NB4 (cell line): ENCODE measurements at regions not wholly inside any gene's neighbourhood (a gene's known extent, or its start where the extent isn't known, plus 50 kb on each side); places are given as distances from the start of the nearest gene placed in this dataset.

ENCODE experiments used
- MYC ChIP-seq: IDR thresholded peaks from 2 replicates; pipeline ENCODE4 v1.6.1; 2011; ENCODE audit warnings: low read depth, low read length
- POLR2A ChIP-seq: IDR thresholded peaks from 2 replicates; pipeline ENCODE4 v1.6.1; 2011; ENCODE audit warnings: mild to moderate bottlenecking; ENCODE audit not compliant: insufficient read length; ENCODE audit errors: extremely low read depth
- TF ChIP-seq, protein P1 (sequence below): IDR thresholded peaks from one replicate; pipeline ENCODE4 v1.5.1; 2012; ENCODE audit warnings: low read depth, low read length
- TF ChIP-seq, protein P2 (sequence below): IDR thresholded peaks from 2 replicates; pipeline ENCODE4 v1.6.1; 2011; ENCODE audit warnings: low read depth, low read length

DNA sequence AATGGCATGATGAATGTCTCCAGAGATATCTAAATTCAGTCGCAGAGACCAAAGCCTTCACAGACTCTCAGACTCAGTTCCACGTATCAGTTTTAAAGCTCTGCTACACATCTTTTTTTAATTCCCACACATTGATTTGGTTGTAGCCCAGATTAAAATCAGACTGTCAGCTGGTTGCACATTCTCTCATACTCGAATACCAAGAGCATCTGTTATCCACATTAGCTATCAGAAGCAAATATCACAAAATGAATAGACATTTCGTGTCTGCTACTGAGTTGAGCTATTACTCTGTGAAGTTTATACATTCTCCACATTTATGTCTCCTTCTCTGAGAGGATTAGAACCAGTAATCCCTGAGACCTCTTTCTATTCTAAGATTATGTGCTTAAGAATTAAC lies 229.2 kb downstream of the GPAM start:
- TF ChIP-seq, protein P1, sequence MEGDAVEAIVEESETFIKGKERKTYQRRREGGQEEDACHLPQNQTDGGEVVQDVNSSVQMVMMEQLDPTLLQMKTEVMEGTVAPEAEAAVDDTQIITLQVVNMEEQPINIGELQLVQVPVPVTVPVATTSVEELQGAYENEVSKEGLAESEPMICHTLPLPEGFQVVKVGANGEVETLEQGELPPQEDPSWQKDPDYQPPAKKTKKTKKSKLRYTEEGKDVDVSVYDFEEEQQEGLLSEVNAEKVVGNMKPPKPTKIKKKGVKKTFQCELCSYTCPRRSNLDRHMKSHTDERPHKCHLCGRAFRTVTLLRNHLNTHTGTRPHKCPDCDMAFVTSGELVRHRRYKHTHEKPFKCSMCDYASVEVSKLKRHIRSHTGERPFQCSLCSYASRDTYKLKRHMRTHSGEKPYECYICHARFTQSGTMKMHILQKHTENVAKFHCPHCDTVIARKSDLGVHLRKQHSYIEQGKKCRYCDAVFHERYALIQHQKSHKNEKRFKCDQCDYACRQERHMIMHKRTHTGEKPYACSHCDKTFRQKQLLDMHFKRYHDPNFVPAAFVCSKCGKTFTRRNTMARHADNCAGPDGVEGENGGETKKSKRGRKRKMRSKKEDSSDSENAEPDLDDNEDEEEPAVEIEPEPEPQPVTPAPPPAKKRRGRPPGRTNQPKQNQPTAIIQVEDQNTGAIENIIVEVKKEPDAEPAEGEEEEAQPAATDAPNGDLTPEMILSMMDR, result no peak
- no peak for TF ChIP-seq POLR2A
- TF ChIP-seq, protein P2, sequence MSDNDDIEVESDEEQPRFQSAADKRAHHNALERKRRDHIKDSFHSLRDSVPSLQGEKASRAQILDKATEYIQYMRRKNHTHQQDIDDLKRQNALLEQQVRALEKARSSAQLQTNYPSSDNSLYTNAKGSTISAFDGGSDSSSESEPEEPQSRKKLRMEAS, result no peak
- no peak for TF ChIP-seq MYC
